CD4-positive, alpha-beta T cell treated with Interleukin-15 for 1 hour (primary cell): ENCODE measurements at regions not wholly inside any gene's neighbourhood (a gene's known extent, or its start where the extent isn't known, plus 50 kb on each side); places are given as distances from the start of the nearest gene placed in this dataset.

Experiments
- DNase-seq: peaks from one replicate; pipeline ENCODE4 v3.0.0-alpha.2; 2020

- peak; percentile 44 for DNase-seq
Observed at GRCh38 chr13:40490086-40490758, 176.2 kb downstream of the FOXO1 start.

GRCh38 chr13:40492511-40492910 is 173.9 kb downstream of the FOXO1 start:
- DNase-seq, result no peak

GRCh38 chr13:40494513-40494912 is 171.9 kb downstream of the FOXO1 start:
- no peak for DNase-seq

- no peak for DNase-seq
Observed at GRCh38 chr13:40494946-40495620, 171.4 kb downstream of the FOXO1 start.

- no peak for DNase-seq
Observed at GRCh38 chr13:40495621-40496001, 170.8 kb downstream of the FOXO1 start.

GRCh38 chr13:40496035-40496810 is 170.2 kb downstream of the FOXO1 start:
- no peak for DNase-seq

- DNase-seq, result no peak
Observed at GRCh38 chr13:40498461-40498860, 168.0 kb downstream of the FOXO1 start.

- no peak for DNase-seq
Observed at GRCh38 chr13:40502236-40502635, 164.2 kb downstream of the FOXO1 start.

GRCh38 chr13:40503011-40503410 is 163.4 kb downstream of the FOXO1 start:
- DNase-seq, result no peak

GRCh38 chr13:40503966-40504591 is 162.4 kb downstream of the FOXO1 start:
- DNase-seq, result no peak

- DNase-seq, result no peak
Observed at GRCh38 chr13:40504641-40505040, 161.8 kb downstream of the FOXO1 start.

GRCh38 chr13:40505196-40505595 is 161.2 kb downstream of the FOXO1 start:
- no peak for DNase-seq
